HG03469 (cell line): ENCODE measurements at regions not wholly inside any gene's neighbourhood (a gene's known extent, or its start where the extent isn't known, plus 50 kb on each side); places are given as distances from the start of the nearest gene placed in this dataset.
"Not testable (repeated sequence)": the region's sequence is repeated elsewhere in the genome, so short reads cannot be mapped to it uniquely, and the experiment has no call there.

ENCODE experiments used
- ATAC-seq: cut with Tn5 transposase; IDR thresholded peaks from one replicate; pipeline ENCODE4 v1.9.1; 2021; ENCODE audit warnings: mild to moderate bottlenecking, moderate library complexity, moderate number of reproducible peaks; ENCODE audit not compliant: unreplicated experiment

DNA sequence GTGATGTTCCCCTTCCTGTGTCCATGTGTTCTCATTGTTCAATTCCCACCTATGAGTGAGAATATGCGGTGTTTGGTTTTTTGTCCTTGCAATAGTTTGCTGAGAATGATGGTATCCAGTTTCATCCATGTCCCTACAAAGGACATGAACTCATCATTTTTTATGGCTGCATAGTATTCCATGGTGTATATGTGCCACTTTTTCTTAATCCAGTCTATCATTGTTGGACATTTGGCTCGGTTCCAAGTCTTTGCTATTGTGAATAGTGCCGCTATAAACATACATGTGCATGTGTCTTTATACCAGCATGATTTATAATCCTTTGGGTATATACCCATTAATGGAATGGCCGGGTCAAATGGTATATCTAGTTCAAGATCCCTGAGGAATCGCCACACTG is 229.4 kb downstream of the HTR1A start:
- ATAC-seq: not testable (repeated sequence)

DNA sequence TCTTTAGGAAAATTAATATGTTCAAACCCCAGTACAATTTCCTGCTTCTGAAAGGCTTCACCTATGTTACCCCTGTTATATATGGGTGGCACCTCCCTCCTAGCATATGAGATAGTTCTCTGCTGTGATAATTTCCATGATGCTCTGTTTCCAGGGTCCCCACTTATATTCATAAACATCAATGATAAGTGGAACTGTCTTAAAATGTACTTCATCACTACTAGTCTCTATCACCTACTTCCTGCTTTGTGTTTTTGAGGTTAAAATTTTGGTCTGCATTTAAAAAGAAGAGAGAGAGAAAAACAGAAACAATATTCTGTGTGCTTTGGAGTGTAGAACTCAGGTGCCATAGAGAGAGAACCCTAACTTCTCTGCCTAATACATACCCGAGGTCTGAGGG is 234.7 kb downstream of the HTR1A start:
- no peak for ATAC-seq

DNA sequence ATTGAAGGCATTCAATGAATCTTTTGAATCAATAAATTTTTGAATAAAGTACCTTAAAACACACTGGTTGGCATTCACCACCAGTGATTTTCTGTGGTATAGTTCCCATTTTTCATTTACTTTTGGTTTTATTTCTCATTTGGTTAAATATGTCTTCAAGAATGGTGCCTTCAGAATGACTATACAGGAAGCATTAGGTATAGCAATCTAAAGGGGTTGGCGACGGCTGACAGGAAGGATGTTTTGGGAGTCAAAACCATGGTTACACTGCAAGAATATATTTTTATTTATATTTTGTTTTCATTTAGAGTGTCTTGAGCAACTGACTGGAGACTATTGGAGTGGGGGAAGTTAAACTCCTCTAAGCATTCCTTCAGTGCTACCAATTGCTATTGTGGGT is 235.7 kb downstream of the HTR1A start:
- peak; percentile 66 for ATAC-seq

DNA sequence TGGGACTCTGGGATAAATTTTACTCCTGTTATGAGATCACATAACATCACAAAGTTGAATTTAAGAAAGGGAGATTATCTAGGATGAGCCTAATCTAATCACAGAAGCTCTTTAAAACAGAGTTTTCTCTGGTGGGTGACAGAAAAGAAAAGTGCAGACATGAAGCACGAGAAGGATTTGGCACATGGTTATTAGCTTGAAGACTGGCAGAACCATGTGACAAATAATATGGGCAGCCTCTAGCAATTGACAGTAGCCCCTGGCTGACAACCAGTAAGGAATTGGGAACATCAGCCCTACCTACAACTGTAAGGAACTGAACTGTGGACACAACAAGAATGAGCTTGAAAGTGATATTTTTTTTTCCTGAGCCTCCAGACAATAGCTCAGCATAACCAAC is 243.1 kb downstream of the HTR1A start:
- ATAC-seq: no peak

DNA sequence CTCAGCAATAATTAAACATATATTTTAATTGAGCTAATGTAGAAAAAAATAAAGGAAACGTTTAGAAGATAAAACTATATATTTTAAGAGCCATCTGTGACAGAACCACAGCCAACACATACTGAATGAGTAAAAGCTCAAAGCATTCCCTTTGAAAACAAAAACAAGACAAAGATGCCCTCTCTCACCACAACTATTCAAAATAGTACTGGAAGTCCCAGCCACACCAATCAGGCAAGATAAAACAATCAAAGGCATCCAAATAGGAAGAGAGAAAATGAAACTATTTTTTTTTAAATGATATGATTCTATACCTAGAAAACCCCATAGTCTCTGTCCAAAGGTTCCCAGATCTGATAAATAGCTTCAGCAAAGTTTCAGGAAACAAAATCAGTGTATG is 262.0 kb downstream of the HTR1A start:
- ATAC-seq: no peak

DNA sequence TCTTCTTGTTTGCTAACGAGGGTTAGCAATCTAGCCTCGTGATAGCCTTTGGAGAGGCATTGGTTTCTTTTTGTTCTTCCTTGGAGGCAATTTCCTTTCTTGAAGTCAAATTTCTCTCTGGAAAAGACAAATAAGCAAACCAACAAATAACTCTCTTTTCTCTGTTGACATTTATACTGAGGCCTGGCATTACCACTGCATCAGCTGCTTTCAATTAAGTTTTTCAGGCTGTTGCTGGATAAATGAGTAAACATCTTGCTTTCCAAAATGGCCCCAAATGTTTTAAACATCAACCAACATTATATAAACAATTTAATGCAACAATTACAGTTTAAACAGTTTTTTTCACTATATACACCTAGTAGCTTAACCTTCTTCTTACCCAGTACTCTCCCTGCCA is 264.4 kb downstream of the HTR1A start:
- no peak for ATAC-seq

DNA sequence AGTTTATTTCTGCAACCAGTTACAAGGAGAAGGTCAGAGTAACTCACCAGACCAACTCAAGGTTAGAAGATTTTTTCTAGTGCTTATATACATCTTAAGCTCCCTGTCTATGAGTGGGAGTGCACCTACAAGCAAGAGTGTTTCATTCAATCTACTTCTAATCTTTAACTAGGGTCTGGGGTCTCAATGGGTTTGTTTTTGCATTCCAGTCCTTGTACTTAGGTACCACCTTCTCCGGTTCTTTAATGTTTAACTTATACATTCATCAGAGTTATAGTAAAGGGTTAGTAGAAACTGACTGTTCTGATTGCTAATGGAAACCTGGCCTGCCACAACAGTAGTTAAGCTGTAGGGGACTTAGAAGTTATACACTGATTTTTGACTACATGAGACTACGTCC is 271.7 kb downstream of the HTR1A start:
- no peak for ATAC-seq

DNA sequence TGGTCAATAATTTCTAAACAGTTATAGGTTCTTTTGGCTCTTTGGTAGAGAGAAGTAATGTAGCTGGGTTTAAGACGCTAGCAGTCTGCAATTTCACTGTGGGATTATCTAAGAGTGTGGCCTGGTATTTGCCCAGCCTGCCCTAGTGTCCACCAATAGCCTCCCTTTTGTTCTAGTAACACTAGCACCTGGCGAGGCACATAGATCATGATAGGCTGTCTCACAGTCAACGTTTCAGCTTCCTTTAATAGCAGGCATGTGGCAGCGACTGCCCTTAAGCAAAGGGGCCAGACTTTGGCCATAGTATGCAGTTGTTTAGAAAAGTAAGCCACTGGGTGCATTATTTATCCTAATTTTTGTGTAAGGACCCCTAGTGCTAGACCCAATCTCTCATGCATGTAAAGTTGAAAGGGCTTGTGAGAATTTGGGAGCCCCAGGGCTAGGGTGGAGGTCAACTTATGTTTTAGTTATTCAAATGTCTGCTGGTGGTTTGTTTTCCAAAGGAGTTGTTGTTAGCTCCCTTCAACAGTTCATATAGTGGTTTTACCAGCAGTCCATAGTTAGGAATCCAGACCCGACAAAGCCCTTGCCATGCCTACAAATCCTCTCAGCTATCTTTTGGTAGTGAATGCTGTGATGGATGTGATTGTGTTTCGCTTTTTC is 274.3 kb downstream of the HTR1A start:
- ATAC-seq: no peak

DNA sequence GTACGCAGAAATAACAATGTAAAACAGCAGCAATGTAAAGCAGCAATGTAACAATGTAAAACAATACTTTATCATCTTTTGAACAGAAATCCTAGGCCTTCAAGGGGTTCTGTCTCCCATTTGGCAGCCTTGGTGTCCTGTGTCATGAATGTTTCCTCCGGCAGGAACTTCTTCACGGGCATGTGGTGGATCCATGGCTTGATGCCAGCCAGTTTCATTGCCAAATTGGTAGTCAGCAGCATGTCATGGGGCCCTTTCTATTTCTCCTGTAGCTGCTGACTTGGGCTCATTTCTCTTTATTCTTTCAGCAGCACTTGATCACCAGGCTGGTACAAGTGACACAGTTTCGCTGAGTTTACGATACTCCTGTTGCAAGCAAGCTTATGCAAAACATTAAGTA is 275.3 kb downstream of the HTR1A start:
- no peak for ATAC-seq

DNA sequence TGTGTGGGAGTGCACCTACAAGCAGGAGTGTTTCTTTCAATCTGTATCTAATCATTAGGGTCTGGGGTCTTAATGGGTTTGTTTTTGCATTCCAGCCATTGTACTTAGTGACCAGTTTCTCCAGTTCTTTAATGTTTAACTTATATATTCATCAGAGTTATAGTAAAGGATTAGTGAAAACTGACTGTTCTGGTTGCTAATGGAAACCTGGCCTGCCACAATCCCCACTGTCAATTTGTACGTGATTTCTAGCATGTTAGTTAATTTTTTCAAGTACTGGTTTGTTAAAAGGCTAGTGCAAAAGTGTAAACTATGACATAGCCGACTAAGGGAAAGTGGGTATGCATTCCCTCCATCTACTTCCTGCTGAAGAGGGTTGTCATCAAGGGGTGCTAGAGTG is 276.1 kb downstream of the HTR1A start:
- ATAC-seq: no peak

DNA sequence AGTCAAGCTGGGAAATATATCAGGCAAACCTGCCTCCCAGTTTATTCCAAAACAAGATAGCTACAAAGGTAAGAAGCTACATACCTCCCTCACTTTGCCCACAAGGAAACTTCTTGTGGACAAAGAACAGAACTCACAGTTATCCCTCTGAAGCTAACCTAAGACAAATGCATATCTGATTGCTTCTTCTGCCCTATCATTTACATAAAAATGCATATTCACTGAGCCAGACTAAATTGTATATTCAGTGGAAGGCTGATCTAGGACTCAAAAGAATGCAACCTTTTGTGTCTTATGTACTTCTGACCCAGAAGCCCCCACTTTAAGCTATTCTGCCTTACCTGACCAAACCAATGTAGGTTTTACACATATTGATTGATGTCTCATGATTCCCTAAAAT is 276.8 kb downstream of the HTR1A start:
- no peak for ATAC-seq

DNA sequence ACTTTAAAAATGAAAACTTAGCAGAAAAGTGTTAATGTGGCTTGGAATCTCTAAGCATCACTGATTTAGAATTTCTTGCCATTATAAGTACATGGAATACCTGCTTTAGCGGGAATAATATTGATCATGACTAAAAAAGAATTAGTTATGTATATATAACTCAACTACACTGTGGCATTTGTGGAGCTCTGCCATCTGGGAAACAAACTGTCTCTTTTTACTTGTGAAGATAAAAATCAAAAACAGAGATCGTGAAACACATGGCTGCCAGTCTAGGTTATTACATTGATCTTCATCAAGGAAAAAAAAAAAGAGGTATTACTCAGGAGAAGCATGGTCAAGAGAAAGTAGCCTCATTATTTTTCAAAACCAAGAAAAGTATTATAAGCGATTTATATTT is 287.4 kb downstream of the HTR1A start:
- no peak for ATAC-seq

DNA sequence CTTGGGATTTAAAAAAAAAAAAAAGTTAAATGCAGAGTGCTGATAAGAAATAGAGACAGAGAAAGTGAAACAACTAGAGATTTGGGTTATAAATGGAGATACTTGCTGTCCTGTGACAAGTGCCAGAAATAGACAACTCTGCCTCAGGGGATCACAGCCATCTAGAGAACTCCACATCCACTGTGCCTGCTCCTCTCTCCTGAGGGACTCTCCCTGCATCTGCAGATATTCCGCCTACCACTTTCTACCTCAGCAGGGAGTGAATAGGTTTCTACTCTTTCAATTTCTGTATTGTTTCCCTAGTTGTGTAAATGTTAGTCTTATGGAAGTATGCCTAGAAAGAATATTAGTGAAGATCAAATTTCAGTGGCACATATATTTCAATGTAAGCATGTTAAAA is 307.2 kb downstream of the HTR1A start:
- ATAC-seq: no peak

DNA sequence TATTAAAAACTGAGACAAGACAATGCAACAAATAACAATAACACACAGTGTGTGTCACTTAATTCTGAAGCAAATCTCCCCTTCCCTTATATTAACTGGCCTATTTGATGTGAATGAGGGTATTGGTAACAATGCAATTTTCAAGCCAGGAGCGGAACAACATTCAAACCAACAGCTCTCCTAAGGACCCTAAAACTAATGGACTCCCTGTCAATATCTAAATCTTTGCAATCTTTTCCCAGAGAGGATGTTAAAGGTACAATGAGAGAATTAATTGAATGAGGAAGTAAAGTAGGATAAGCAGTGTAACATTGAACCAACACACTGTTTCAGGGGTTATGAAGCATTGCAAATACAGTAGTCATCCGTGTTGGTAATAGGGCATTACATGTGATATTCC is 311.7 kb downstream of the HTR1A start:
- no peak for ATAC-seq

DNA sequence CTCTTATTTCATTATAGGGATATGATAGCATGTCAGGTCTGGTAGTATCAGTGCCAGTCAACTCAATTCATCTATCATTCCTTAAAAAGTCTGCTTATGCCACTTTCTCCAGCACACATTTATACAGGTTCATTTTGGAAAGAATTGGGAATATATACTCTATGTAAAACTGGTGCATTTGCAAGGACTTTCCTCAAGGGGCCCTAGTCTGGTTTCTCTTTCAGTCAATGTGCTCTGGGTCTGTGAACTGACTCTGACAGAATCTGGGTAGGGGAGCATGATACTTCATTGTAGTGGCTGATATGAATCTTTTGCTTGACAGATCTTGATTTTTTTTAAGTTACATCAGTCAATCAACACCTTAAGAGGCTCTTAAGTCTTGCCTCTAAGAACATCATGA is 313.9 kb downstream of the HTR1A start:
- no peak for ATAC-seq

DNA sequence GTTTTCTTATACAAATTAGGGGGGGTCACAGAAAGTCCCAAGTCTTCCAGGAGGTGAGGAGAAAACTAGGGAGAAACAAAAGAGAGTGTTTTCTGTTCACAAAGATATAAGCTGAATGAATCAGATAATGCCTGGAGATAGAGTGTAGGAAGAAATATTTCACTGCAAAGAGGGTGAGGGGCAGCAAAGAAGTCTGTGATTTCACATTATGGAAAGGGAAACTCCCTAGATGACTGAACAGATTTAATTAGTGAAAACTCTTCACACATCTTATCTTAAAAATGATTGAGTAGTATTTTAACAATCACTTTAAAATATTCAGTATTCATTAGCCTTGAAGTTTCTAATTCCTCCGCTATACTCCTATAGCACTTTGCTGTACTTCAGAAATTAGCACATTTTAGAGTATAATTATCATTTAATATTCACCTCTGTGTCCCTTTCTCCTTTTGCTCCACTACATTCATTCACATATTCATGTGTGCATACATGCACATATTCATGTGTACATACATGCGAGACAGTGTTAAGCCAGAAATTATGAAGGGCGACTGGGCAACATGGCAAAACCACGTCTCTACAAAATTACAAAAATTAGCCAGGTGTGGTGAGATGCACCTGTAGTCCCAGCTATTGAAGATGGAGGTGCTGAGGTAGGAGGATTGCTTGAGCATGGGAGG is 332.2 kb downstream of the HTR1A start:
- no peak for ATAC-seq

DNA sequence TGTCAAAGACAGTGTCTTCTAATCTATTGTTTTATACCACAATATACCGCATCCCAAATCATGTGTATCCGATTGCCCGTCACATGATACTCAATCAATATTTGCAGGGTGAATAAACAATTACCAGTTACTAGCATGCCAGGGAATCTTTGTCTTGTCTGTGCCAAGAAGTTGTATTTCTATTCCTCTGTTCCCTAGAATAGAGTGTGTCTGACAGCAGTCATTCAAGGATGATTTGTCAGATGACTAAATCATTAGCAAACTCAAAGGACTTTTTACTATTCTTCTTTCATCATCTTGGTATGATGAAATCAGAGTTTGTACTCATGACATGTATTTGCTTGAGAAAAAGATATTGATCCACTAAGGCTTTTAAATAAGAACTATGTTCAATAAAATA is 348.8 kb downstream of the HTR1A start:
- no peak for ATAC-seq

DNA sequence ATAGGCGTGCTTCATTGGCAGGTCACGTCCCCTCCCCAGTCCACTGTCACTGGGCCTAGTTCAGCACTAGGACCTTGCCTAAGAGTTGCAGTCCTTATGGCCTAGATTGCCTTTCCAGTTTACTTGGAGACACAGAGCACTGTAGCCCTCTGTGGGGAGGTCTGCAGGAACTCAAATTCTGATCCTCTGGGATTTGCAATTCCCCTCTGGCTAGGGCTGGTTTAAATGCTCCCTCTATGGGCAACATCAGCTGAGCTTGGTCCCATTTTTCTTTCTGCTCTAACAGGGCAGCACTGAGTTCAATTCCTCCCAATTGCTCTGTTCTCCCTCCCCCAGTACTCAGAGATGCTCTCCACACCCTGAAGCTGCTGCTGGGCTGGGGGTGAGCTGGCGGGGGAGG is 358.2 kb downstream of the HTR1A start:
- no peak for ATAC-seq

DNA sequence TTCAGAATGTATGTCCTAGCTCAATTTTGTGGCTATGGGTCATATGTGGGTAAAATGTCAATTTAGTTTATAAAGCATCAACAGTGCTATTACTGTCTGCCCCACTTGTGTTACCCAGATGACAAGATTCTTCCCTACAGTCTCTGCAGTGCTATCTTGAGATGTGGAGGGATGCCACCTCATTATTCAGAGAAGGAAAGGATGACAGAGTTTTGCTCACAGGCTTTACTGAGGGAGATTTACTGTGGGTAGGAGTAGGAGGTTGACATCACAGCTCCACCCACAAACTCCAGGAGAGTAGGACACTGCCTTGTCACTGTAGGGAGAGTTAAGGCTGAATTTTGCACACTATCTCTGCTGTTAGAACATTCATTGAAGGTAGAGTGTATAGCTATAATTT is 359.3 kb downstream of the HTR1A start:
- ATAC-seq: no peak

DNA sequence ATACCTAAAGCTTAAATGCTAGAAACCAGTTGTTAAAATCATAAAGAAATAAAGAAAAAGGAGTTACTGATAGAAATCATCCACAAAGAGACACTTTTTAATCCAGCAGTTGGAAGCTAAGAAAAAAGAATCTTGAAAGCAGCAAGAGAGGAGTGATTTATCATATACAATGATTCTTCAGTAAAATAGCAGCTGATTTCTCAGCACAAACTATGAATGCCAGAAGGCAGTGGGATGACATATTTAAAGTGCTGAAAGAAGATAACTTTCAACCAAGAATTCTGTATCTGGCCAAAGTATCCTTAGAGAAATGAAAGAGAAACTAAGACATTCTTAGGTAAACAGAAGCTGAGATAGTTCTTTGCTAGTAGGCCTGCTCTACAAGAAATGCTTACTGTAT is 366.0 kb downstream of the HTR1A start:
- ATAC-seq: no peak

DNA sequence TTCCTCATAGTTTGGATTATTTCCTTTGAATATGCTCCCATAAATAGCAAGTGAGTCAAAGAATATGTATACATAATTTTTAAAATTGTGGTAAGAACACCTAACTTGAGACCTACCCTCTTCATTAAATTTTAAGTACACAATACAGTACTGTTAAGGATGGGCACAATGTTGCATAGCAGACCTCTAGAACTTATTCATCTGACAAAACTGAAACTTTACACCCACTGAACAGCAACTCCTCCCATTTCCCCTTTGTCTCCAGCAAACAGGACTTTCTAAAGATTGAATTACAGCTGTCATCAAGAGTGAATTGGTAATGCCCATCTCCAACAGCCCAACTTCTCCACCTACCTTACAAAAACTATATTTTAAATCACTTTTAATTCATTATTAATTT is 388.9 kb downstream of the HTR1A start:
- ATAC-seq: no peak

DNA sequence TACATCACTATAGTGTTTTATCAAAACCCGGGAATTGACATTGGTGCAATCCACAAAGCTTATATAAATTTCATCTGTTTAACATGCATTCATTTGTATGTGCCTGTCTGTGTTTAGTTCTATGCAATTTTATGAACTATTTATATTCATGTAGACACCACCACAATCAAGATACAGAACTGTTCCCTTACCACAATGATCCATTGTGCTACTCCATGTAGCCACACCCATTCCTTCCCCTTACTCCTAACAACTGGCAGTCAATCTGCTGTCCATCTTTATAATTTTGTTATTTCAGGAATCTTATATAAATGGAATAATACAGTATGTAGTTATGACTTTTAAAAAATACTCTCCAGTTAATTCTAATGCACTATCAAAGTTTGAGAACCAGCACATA is 389.5 kb downstream of the HTR1A start:
- no peak for ATAC-seq

DNA sequence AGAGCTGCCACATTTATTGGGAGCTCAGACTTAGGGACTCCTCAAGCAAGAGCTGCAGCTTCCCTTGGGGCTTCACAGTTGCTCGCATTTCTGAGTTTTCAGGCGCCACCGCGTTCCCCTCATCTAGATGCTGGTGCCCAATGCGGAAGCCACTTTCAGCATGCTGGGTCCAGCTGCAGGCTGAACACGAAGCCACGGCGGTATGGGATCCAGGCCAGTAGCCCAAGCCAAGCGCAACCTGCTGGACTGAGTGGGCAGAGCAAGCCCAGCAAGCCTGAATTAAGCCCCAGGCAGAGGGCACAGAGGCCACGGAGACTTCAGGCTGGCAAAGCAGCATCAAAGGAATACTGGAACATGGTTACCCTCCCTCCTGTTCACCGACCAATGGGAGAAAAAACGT is 391.5 kb downstream of the HTR1A start:
- ATAC-seq: no peak
